Tibial nerve (tissue), 4 donors: ENCODE measurements at regions not wholly inside any gene's neighbourhood (a gene's known extent, or its start where the extent isn't known, plus 50 kb on each side); places are given as distances from the start of the nearest gene placed in this dataset.

ENCODE experiments used
- EP300 ChIP-seq, 2 donors: sonication (generic); formaldehyde crosslinking; IDR thresholded peaks; one replicate each; pipeline ENCODE4 v1.6.1; 2017; ENCODE audit warnings: antibody characterized with exemption in 2 of 2, mild to moderate bottlenecking in 1 of 2
- POLR2A ChIP-seq, 2 donors: fragments of 450-650 bp; IDR thresholded peaks; one replicate each; pipeline ENCODE4 v1.6.1; 2017; ENCODE audit warnings: antibody characterized with exemption in 2 of 2, mild to moderate bottlenecking in 2 of 2, moderate library complexity in 2 of 2
- TF ChIP-seq, protein P1 (sequence below), 5 experiments: fragments of 200-600 bp in 3 of 5; fragments of 450-650 bp in 2 of 5; sonication (generic) in 3 of 5; IDR thresholded peaks; one replicate each; pipeline ENCODE4 v1.5.1; 2016 to 2019; ENCODE audit warnings: antibody characterized with exemption in 5 of 5, mild to moderate bottlenecking in 3 of 5, moderate library complexity in 2 of 5

GRCh38 chr4:45636175-45636574 lies 487.7 kb downstream of the GABRG1 start:
- TF ChIP-seq, protein P1, sequence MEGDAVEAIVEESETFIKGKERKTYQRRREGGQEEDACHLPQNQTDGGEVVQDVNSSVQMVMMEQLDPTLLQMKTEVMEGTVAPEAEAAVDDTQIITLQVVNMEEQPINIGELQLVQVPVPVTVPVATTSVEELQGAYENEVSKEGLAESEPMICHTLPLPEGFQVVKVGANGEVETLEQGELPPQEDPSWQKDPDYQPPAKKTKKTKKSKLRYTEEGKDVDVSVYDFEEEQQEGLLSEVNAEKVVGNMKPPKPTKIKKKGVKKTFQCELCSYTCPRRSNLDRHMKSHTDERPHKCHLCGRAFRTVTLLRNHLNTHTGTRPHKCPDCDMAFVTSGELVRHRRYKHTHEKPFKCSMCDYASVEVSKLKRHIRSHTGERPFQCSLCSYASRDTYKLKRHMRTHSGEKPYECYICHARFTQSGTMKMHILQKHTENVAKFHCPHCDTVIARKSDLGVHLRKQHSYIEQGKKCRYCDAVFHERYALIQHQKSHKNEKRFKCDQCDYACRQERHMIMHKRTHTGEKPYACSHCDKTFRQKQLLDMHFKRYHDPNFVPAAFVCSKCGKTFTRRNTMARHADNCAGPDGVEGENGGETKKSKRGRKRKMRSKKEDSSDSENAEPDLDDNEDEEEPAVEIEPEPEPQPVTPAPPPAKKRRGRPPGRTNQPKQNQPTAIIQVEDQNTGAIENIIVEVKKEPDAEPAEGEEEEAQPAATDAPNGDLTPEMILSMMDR (IDR thresholded peaks at IDR 0.05) = no peak
- no peak for TF ChIP-seq EP300 (IDR thresholded peaks at IDR 0.05)
- no peak for TF ChIP-seq POLR2A (IDR thresholded peaks at IDR 0.05)
